Mesendoderm (in vitro differentiated cells): ENCODE measurements at regions not wholly inside any gene's neighbourhood (a gene's known extent, or its start where the extent isn't known, plus 50 kb on each side); places are given as distances from the start of the nearest gene placed in this dataset.

Source experiments
- DNase-seq: peaks from one replicate; pipeline ENCODE4 v3.0.0; 2013
- H2AK5ac ChIP-seq: 2 replicates; pipeline ENCODE4 v1.6.1; 2013; ENCODE audit warnings: low read length, inconsistent platforms
- H2BK120ac ChIP-seq: 2 replicates; pipeline ENCODE4 v1.6.1; 2013; ENCODE audit warnings: low read depth, mild to moderate bottlenecking, low read length, moderate library complexity, mixed read lengths
- H2BK15ac ChIP-seq: replicated peaks from 2 replicates; pipeline ENCODE4 v1.6.1; 2013; ENCODE audit warnings: low read depth, mild to moderate bottlenecking, moderate library complexity
- H2BK5ac ChIP-seq: 2 replicates; pipeline ENCODE4 v1.6.1; 2013; ENCODE audit warnings: low read length, inconsistent platforms
- H3K18ac ChIP-seq: 2 replicates; pipeline ENCODE4 v1.6.1; 2013; ENCODE audit warnings: mild to moderate bottlenecking, low read length, mixed read lengths
- H3K23ac ChIP-seq: one replicate; pipeline ENCODE4 v1.6.1; 2013; ENCODE audit warnings: low read length
- H3K27ac ChIP-seq: 2 replicates; pipeline ENCODE4 v1.5.1; 2013; ENCODE audit warnings: low read depth, mild to moderate bottlenecking, inconsistent platforms, low read length, moderate library complexity
- H3K27me3 ChIP-seq: 2 replicates; pipeline ENCODE4 v1.6.1; 2013; ENCODE audit warnings: low read length, control low read depth, mild to moderate bottlenecking, inconsistent platforms; ENCODE audit not compliant: insufficient read depth, poor library complexity
- H3K36me3 ChIP-seq: 2 replicates; pipeline ENCODE4 v1.6.1; 2013; ENCODE audit warnings: low read length, inconsistent platforms; ENCODE audit not compliant: control insufficient read depth, insufficient read depth
- H3K4ac ChIP-seq: one replicate; pipeline ENCODE4 v1.6.1; 2013; ENCODE audit warnings: low read depth, mild to moderate bottlenecking, low read length, moderate library complexity
- H3K4me1 ChIP-seq: 2 replicates; pipeline ENCODE4 v1.6.1; 2013; ENCODE audit warnings: low read depth, low read length, inconsistent platforms; ENCODE audit not compliant: control insufficient read depth
- H3K4me2 ChIP-seq: 2 replicates; pipeline ENCODE4 v1.6.1; 2013; ENCODE audit warnings: low read length
- H3K4me3 ChIP-seq: 2 replicates; pipeline ENCODE4 v1.5.1; 2013; ENCODE audit warnings: mild to moderate bottlenecking, low read length
- H3K56ac ChIP-seq: one replicate; pipeline ENCODE4 v1.6.1; 2013; ENCODE audit warnings: low read length
- H3K79me1 ChIP-seq: 2 replicates; pipeline ENCODE4 v1.6.1; 2013; ENCODE audit warnings: low read length, inconsistent platforms
- H3K79me2 ChIP-seq: 2 replicates; pipeline ENCODE4 v1.6.1; 2013; ENCODE audit warnings: mild to moderate bottlenecking, low read length; ENCODE audit not compliant: control insufficient read depth, insufficient read depth
- H3K9ac ChIP-seq: 2 replicates; pipeline ENCODE4 v1.6.1; 2013; ENCODE audit warnings: low read length, inconsistent platforms
- H4K5ac ChIP-seq: one replicate; pipeline ENCODE4 v1.6.1; 2013; ENCODE audit warnings: low read length
- H4K8ac ChIP-seq: one replicate; pipeline ENCODE4 v1.6.1; 2013; ENCODE audit warnings: low read depth, mild to moderate bottlenecking, control low read depth, low read length, moderate library complexity
- WGBS: extraction: QIAGEN DNeasy Blood & Tissue Kit; methylation state at CpG from one replicate; pipeline ENCODE4 v1.1.7; 2013; ENCODE audit warnings: low lambda C conversion rate, missing lambda C conversion rate; ENCODE audit not compliant: insufficient coverage; ENCODE audit errors: extremely low coverage; 5-methylcytosine and 5-hydroxymethylcytosine counted together

GRCh38 chr15:35827141-35827540 is 281.2 kb upstream of the DPH6 start:
- no peak for DNase-seq
- no peak overlapping the region for H3K4ac ChIP-seq
- H3K4me2 ChIP-seq, result no peak overlapping the region
- H3K79me2 ChIP-seq, result no peaks in the 10 kb centered on the region
- no peaks in the 10 kb centered on the region for H3K36me3 ChIP-seq
- H4K8ac ChIP-seq, result no peak overlapping the region
- no CpG with 5 or more reads among the region's 1 CpG for WGBS
- H3K79me1 ChIP-seq, result no peaks in the 10 kb centered on the region
- no peak overlapping the region for H2BK15ac ChIP-seq
- H3K23ac ChIP-seq, result no peak overlapping the region
- H3K4me1 ChIP-seq, result no peaks in the 10 kb centered on the region
- no peak overlapping the region for H2BK5ac ChIP-seq
- H3K18ac ChIP-seq, result no peak overlapping the region
- H2BK120ac ChIP-seq, result no peak overlapping the region
- H3K4me3 ChIP-seq, result no peak overlapping the region
- no peak overlapping the region for H3K56ac ChIP-seq
- no peak overlapping the region for H4K5ac ChIP-seq
- H2AK5ac ChIP-seq, result no peak overlapping the region
- no peak overlapping the region for H3K9ac ChIP-seq
- H3K27ac ChIP-seq, result no peak overlapping the region
- no peaks in the 10 kb centered on the region for H3K27me3 ChIP-seq

GRCh38 chr15:35827911-35828310 is 281.9 kb upstream of the DPH6 start:
- no CpG with 5 or more reads among the region's 3 CpGs for WGBS
- no peak overlapping the region for H3K4me3 ChIP-seq
- H3K9ac ChIP-seq, result no peak overlapping the region
- no peaks in the 10 kb centered on the region for H3K79me2 ChIP-seq
- H3K56ac ChIP-seq, result no peak overlapping the region
- H4K5ac ChIP-seq, result no peak overlapping the region
- no peaks in the 10 kb centered on the region for H3K4me1 ChIP-seq
- no peak overlapping the region for H3K18ac ChIP-seq
- H2BK120ac ChIP-seq, result no peak overlapping the region
- no peak overlapping the region for H4K8ac ChIP-seq
- H3K4ac ChIP-seq, result no peak overlapping the region
- DNase-seq, result no peak
- no peak overlapping the region for H2BK5ac ChIP-seq
- no peaks in the 10 kb centered on the region for H3K79me1 ChIP-seq
- H2BK15ac ChIP-seq, result no peak overlapping the region
- H3K23ac ChIP-seq, result no peak overlapping the region
- no peaks in the 10 kb centered on the region for H3K36me3 ChIP-seq
- H3K27me3 ChIP-seq, result no peaks in the 10 kb centered on the region
- H2AK5ac ChIP-seq, result no peak overlapping the region
- no peak overlapping the region for H3K4me2 ChIP-seq
- no peak overlapping the region for H3K27ac ChIP-seq

GRCh38 chr15:35833581-35833980 is 287.6 kb upstream of the DPH6 start:
- H4K8ac ChIP-seq, result no peak overlapping the region
- no peak overlapping the region for H3K4me2 ChIP-seq
- no peak overlapping the region for H2BK15ac ChIP-seq
- no peak overlapping the region for H2AK5ac ChIP-seq
- H3K79me1 ChIP-seq, result no peaks in the 10 kb centered on the region
- no peak overlapping the region for H2BK5ac ChIP-seq
- H4K5ac ChIP-seq, result no peak overlapping the region
- no peaks in the 10 kb centered on the region for H3K79me2 ChIP-seq
- no peak for DNase-seq
- H3K27me3 ChIP-seq, result no peaks in the 10 kb centered on the region
- H3K4me3 ChIP-seq, result no peak overlapping the region
- no peak overlapping the region for H3K4ac ChIP-seq
- H3K27ac ChIP-seq, result no peak overlapping the region
- no peaks in the 10 kb centered on the region for H3K4me1 ChIP-seq
- H2BK120ac ChIP-seq, result no peak overlapping the region
- WGBS, result no CpG with 5 or more reads among the region's 1 CpG
- no peak overlapping the region for H3K18ac ChIP-seq
- no peak overlapping the region for H3K23ac ChIP-seq
- no peak overlapping the region for H3K9ac ChIP-seq
- no peak overlapping the region for H3K56ac ChIP-seq
- no peaks in the 10 kb centered on the region for H3K36me3 ChIP-seq

GRCh38 chr15:35834216-35834830 is 288.4 kb upstream of the DPH6 start:
- Histone ChIP-seq H3K4me3 (no peak overlapping the region), H4K8ac (no peak overlapping the region), H3K9ac (no peak overlapping the region), H3K4ac (no peak overlapping the region), H4K5ac (no peak overlapping the region), H3K56ac (no peak overlapping the region), H2AK5ac (no peak overlapping the region), H3K27ac (no peak overlapping the region), H3K4me1 (no peaks in the 10 kb centered on the region), H2BK5ac (no peak overlapping the region), H3K18ac (no peak overlapping the region), H3K23ac (no peak overlapping the region), H3K36me3 (no peaks in the 10 kb centered on the region), H3K79me2 (no peaks in the 10 kb centered on the region), H3K4me2 (no peak overlapping the region), H2BK120ac (no peak overlapping the region), H2BK15ac (no peak overlapping the region), H3K79me1 (no peaks in the 10 kb centered on the region), H3K27me3 (no peaks in the 10 kb centered on the region)
- WGBS, result no CpG with 5 or more reads among the region's 4 CpGs
- no peak for DNase-seq

- Histone ChIP-seq H3K27ac (no peak overlapping the region), H3K4me3 (no peak overlapping the region), H3K18ac (no peak overlapping the region), H3K36me3 (no peaks in the 10 kb centered on the region), H3K79me1 (no peaks in the 10 kb centered on the region), H4K8ac (no peak overlapping the region), H2BK5ac (no peak overlapping the region), H3K4me1 (no peaks in the 10 kb centered on the region), H3K4ac (no peak overlapping the region), H2AK5ac (no peak overlapping the region), H3K9ac (no peak overlapping the region), H3K27me3 (no peaks in the 10 kb centered on the region), H3K79me2 (no peaks in the 10 kb centered on the region), H2BK15ac (no peak overlapping the region), H2BK120ac (no peak overlapping the region), H3K4me2 (no peak overlapping the region), H4K5ac (no peak overlapping the region), H3K23ac (no peak overlapping the region), H3K56ac (no peak overlapping the region)
- peak; percentile 8 for DNase-seq
- WGBS, result no CpG with 5 or more reads among the region's 2 CpGs
Observed at GRCh38 chr15:35834866-35835265, 288.9 kb upstream of the DPH6 start.

GRCh38 chr15:35838424-35839111 is 292.6 kb upstream of the DPH6 start:
- Histone ChIP-seq H3K36me3 (no peaks in the 10 kb centered on the region), H3K27me3 (no peaks in the 10 kb centered on the region), H3K23ac (no peak overlapping the region), H3K79me2 (no peaks in the 10 kb centered on the region), H2AK5ac (no peak overlapping the region), H4K5ac (no peak overlapping the region), H3K27ac (no peak overlapping the region), H3K56ac (no peak overlapping the region), H3K4me2 (no peak overlapping the region), H3K9ac (no peak overlapping the region), H2BK120ac (no peak overlapping the region), H3K18ac (no peak overlapping the region), H3K4me1 (no peaks in the 10 kb centered on the region), H3K4me3 (no peak overlapping the region), H2BK15ac (no peak overlapping the region), H2BK5ac (no peak overlapping the region), H3K4ac (no peak overlapping the region), H3K79me1 (no peaks in the 10 kb centered on the region), H4K8ac (no peak overlapping the region)
- no CpG with 5 or more reads among the region's 12 CpGs for WGBS
- peak; percentile 10 for DNase-seq
